ENCODE measurements at regions not wholly inside any gene's neighbourhood (a gene's known extent, or its start where the extent isn't known, plus 50 kb on each side); places are given as distances from the start of the nearest gene placed in this dataset.

DNA sequence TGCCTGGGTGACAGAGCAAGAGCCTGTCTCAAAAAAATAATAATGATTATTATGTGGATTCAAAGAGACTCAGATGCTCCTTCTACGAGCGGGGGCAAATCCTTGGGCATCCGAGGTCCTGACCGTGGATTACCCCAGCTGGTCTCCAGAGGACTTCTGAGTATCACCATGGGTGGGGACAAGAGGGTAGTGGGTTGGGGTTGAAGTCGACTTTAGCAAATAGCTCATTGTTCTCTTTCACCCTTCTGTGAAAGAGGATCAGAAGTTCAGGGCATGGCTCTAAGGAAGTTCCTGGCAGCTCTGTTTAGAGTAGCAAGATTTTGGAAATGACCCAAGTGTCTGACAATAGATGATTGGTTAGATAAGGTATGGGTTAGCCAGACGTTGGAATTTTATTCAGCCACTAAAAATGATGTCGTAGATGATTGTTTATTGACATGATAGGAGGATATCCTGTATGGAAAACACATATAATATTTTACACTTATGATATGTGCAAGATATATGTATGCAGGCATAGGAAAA lies 59.0 kb upstream of the SPRED2 start:
- Histone ChIP-seq H3K27me3 (ENCODE audit: low read depth) (no peaks in the 10 kb centered on the region), H3K36me3 (replicated peaks) (no peaks in the 10 kb centered on the region), H3K4me3 (no peak overlapping the region), H3K9me3 (no peaks in the 10 kb centered on the region), H3K4me1 (no peaks in the 10 kb centered on the region)
- DNase-seq (ENCODE audit: low spot score in 2 of 2), result no peak
- in situ Hi-C loops (cut with MboI; ENCODE audit: low sequenced_read_pairs), result no loop called here

DNA sequence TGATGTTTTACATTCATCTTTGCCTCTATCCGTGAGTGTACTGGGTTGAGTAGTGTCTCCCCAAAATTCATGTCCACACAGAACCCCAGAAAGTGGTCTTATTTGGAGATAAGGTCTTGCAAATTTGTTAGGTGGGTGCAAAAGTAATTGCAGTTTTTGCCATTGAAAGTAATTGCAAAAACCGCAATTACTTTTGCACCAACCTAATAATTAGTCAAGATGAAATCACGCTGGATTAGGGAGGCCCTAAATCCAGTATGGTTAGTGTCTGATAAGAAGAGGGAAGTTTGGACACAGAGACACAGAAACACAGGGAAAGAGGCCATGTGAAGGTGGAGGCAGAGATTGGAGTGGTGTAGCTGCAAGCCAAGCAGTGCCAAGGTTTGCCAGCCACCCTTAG lies 57.8 kb upstream of the SPRED2 start:
- H3K27me3 ChIP-seq (ENCODE audit: low read depth), result no peaks in the 10 kb centered on the region
- H3K36me3 ChIP-seq (replicated peaks), result no peaks in the 10 kb centered on the region
- no peaks in the 10 kb centered on the region for H3K9me3 ChIP-seq
- DNase-seq (ENCODE audit: low spot score in 2 of 2), result no peak
- in situ Hi-C loops (cut with MboI; ENCODE audit: low sequenced_read_pairs), result no loop called here
- no peaks in the 10 kb centered on the region for H3K4me1 ChIP-seq
- no peak overlapping the region for H3K4me3 ChIP-seq

DNA sequence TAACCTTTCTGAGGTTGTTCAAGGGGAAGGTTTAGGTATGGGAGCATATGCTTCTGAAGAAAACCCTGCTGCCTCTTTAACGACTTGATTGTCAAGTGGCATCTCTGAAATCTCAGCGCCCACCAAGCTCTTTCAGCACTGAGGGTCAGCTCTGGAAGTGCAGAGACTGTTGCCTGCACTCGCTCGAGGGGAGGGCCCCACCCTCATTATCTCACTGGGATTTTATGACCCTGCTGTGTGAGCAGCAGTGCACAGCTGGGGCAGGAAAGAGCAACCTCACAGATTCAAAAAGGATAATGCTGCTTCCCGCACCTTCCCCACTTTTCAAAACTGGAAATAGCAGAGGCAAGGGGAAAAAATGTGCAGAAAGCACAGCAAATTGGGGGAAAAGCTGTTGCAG lies 56.9 kb upstream of the SPRED2 start:
- Histone ChIP-seq H3K36me3 (replicated peaks) (no peaks in the 10 kb centered on the region), H3K4me3 (no peak overlapping the region), H3K4me1 (no peaks in the 10 kb centered on the region), H3K27me3 (ENCODE audit: low read depth) (no peaks in the 10 kb centered on the region), H3K9me3 (no peaks in the 10 kb centered on the region)
- DNase-seq (ENCODE audit: low spot score in 2 of 2), result no peak
- in situ Hi-C loops (cut with MboI; ENCODE audit: low sequenced_read_pairs), result no loop called here

DNA sequence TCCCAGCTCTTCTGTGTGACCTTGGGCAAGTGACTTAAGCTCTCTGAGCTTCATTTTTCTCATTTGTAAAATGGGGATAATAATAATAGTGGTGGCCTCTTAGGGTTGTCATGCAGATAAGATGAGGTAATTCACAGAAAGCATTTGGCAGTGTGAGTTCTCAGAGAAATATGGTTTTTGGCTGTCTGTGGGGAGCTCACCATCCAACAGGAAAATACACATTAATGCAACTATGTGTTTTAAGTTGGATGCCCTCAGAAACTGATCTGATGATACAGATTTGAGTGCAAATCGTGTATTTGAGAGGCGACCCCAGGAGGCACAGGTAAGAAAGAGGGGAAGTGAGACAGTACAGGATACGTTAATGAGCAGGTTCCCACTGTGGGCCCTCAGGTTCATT lies 56.1 kb upstream of the SPRED2 start:
- Histone ChIP-seq H3K27me3 (ENCODE audit: low read depth) (no peaks in the 10 kb centered on the region), H3K36me3 (replicated peaks) (no peaks in the 10 kb centered on the region), H3K4me1 (no peaks in the 10 kb centered on the region), H3K9me3 (no peaks in the 10 kb centered on the region), H3K4me3 (no peak overlapping the region)
- in situ Hi-C loops (cut with MboI; ENCODE audit: low sequenced_read_pairs), result no loop called here
- DNase-seq (ENCODE audit: low spot score in 2 of 2), result no peak

DNA sequence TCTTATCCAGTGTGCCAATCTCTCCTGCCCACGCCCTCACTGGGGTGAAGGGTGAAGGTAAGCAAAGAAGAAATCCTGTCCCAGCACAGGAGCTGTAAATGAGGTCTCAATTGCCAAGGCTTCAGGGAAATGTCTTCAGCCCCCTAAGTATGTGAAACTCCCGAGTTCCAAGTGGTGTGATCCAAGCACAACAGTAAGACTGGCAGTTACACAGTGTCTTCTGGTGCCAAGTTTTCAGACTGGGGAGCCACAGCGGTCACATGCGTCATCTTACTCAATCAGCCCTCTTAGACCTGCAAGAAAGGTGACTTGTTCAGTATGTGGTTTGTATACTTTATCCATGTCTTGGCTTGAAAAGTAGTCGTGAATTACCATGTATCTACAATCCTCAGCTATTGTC lies 55.0 kb upstream of the SPRED2 start:
- no peak for DNase-seq (ENCODE audit: low spot score in 2 of 2)
- H3K36me3 ChIP-seq (replicated peaks), result no peaks in the 10 kb centered on the region
- no peaks in the 10 kb centered on the region for H3K27me3 ChIP-seq (ENCODE audit: low read depth)
- no peaks in the 10 kb centered on the region for H3K4me1 ChIP-seq
- no peaks in the 10 kb centered on the region for H3K9me3 ChIP-seq
- in situ Hi-C loops (cut with MboI; ENCODE audit: low sequenced_read_pairs), result no loop called here
- H3K4me3 ChIP-seq, result no peak overlapping the region

DNA sequence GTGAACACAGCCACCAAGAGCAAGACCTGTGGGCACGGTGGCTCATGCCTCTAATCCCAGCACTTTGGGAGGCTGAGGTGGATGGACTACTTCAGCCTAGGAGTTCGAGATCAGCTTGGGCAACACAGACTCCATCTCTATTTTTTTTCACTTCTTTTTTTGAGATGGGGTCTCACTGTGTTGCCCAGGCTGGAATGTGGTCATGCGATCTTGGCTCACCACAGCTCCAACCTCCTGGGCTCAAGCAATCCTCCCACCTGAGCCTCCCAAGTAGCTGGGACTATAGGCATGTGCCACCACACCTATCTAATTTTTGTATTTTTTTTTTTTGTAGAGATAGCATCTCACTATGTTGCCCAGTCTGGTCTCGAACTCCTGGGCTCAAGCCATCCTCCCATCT lies 54.4 kb upstream of the SPRED2 start:
- Histone ChIP-seq H3K4me1 (no peaks in the 10 kb centered on the region), H3K36me3 (replicated peaks) (no peaks in the 10 kb centered on the region), H3K4me3 (no peak overlapping the region), H3K9me3 (no peaks in the 10 kb centered on the region), H3K27me3 (ENCODE audit: low read depth) (no peaks in the 10 kb centered on the region)
- in situ Hi-C loops (cut with MboI; ENCODE audit: low sequenced_read_pairs), result no loop called here
- DNase-seq (ENCODE audit: low spot score in 2 of 2), result no peak

DNA sequence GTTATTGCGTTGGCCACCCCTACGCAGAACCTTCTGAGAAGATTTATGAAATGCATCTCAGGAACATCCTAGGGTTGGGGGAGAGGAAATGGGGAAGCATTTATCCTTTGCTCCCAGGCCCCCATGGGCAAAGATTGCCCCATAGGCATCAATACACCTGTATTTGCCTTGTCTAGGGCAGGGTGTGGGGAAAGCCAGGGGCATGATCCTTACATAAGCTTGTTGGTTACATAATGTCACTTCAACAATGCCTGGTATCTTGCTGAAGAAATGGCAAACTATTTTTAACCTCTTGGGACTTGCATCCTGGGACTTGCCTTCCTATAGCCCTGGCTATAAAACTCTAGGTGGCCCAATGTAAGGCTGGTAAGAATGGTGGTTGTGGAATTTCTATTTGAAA lies 53.9 kb upstream of the SPRED2 start:
- DNase-seq (ENCODE audit: low spot score in 2 of 2), result no peak
- H3K9me3 ChIP-seq, result no peaks in the 10 kb centered on the region
- H3K27me3 ChIP-seq (ENCODE audit: low read depth), result no peaks in the 10 kb centered on the region
- H3K36me3 ChIP-seq (replicated peaks), result no peaks in the 10 kb centered on the region
- no peak overlapping the region for H3K4me3 ChIP-seq
- no peaks in the 10 kb centered on the region for H3K4me1 ChIP-seq
- in situ Hi-C loops (cut with MboI; ENCODE audit: low sequenced_read_pairs), result no loop called here

DNA sequence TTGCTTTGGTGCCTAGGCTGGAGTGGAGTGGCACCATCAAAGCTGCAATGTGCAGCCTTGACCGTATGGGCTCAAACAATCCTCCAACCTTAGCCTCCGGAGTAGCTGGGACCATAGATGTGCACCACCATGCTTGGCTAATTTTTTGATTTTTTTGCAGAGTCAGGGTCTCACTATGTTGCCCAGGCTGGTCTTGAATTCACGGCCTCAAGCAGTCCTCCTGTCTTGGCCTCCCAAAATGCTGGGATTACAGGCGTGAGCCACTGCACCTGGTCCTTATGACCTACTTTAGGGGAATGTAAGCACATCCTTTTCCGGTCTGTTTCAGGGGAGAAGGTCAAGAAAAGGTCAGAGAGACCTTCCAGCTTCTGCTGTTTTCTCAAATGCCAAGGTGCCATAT lies 53.4 kb upstream of the SPRED2 start:
- H3K4me1 ChIP-seq, result no peaks in the 10 kb centered on the region
- no peaks in the 10 kb centered on the region for H3K9me3 ChIP-seq
- in situ Hi-C loops (cut with MboI; ENCODE audit: low sequenced_read_pairs), result no loop called here
- no peak overlapping the region for H3K4me3 ChIP-seq
- DNase-seq (ENCODE audit: low spot score in 2 of 2), result no peak
- no peaks in the 10 kb centered on the region for H3K27me3 ChIP-seq (ENCODE audit: low read depth)
- H3K36me3 ChIP-seq (replicated peaks), result no peaks in the 10 kb centered on the region

DNA sequence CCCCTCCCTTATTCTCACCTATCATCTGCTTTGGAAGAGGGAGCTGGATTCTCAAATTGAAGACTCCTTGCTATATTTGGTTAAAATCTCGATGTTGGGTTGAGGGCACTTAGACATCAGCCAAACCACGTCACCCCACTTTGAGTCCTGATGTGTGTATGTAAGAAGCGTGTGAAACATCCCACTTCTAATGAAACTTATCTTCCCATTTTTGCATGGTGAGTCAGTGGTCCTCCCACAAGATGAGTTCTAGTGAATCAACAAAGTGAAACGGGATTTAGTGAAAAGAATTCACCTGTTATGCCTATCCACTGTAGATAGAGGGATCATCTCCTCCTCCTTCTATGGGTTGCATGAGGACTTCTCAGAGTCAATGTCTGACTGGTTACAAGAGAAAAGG lies 51.4 kb upstream of the SPRED2 start:
- in situ Hi-C loops (cut with MboI; ENCODE audit: low sequenced_read_pairs), result no loop called here
- no peak overlapping the region for H3K4me3 ChIP-seq
- H3K4me1 ChIP-seq, result no peaks in the 10 kb centered on the region
- H3K36me3 ChIP-seq (replicated peaks), result no peaks in the 10 kb centered on the region
- H3K9me3 ChIP-seq, result no peaks in the 10 kb centered on the region
- no peaks in the 10 kb centered on the region for H3K27me3 ChIP-seq (ENCODE audit: low read depth)
- no peak for DNase-seq (ENCODE audit: low spot score in 2 of 2)

DNA sequence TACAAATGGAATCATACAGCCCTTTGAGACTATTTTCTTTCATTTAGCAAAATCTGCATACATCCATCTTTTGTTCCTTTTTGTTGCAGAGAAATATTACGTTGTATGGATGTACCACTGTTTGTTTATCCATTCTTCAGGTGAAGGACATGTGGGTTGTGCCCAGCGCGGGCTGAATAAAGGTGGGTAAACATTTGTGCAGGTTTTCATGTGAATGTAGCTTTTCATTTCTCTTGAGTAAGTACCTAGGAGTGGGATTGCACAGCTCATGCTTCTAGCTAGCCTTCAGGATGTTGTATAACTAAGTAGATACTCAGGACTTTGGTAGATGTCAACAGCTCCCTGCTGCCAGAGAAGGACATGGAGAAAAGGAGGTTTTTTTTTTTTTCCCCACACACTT lies 50.6 kb upstream of the SPRED2 start:
- Histone ChIP-seq H3K4me3 (no peak overlapping the region), H3K4me1 (no peaks in the 10 kb centered on the region), H3K9me3 (no peaks in the 10 kb centered on the region), H3K36me3 (replicated peaks) (no peaks in the 10 kb centered on the region), H3K27me3 (ENCODE audit: low read depth) (0 out of 2 replicates have a peak, but pooled peaks cover 2% of the 10 kb centered on the region)
- in situ Hi-C loops (cut with MboI; ENCODE audit: low sequenced_read_pairs), result no loop called here
- DNase-seq (ENCODE audit: low spot score in 2 of 2), result no peak
